Activated CD4-positive, alpha-beta T cell treated with anti-CD3 and anti-CD28 coated beads, Interleukin-2, Interleukin-6, amounts not matched to agents 100 ng/mL and 50 ng/mL, durations not matched to agents 16 hours and 8 hours (primary cell): ENCODE measurements at regions not wholly inside any gene's neighbourhood (a gene's known extent, or its start where the extent isn't known, plus 50 kb on each side); places are given as distances from the start of the nearest gene placed in this dataset.
"Not testable (repeated sequence)": the region's sequence is repeated elsewhere in the genome, so short reads cannot be mapped to it uniquely, and the experiment has no call there.

ENCODE experiments used
- DNase-seq: peaks from one replicate; pipeline ENCODE4 v3.0.0-alpha.2; 2020

DNA sequence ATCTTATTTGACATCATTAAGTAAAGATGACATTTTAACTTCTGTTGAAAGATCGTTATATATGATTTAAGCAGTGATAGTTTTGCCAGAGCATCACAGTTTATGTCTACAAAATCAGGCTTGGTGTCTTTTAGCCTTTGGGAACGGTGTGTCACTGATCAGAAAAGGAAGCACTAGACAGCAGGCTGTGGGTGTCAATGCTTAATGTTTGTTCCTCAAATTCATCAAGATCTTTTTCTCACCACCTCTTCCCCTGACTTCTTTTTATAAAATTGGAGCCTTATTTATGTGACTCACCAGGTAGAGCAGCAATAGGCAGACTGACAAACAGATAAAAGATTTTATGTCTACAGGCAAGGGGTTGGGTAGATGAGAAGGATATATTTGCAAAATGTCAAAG, 1558.5 kb downstream of the EFNB2 start:
- no peak for DNase-seq

DNA sequence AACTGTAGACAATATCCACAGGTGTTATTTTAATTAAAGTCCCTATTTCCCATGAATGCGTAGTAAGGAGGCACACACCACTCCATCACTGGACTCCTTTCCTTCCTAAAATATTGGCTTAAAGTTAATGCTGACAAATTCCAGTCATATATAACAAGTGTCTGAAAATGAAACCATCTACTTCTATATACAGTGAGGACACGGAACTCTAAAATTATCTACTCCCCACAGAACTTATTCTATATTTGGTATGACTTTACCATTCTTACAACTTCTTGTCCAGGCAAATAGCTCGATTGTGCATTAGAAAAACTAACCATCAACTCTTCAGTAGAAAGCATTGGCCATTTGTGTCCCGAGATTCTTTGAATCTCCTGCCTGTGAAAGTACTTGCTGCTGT, 1560.2 kb downstream of the EFNB2 start:
- no peak for DNase-seq

DNA sequence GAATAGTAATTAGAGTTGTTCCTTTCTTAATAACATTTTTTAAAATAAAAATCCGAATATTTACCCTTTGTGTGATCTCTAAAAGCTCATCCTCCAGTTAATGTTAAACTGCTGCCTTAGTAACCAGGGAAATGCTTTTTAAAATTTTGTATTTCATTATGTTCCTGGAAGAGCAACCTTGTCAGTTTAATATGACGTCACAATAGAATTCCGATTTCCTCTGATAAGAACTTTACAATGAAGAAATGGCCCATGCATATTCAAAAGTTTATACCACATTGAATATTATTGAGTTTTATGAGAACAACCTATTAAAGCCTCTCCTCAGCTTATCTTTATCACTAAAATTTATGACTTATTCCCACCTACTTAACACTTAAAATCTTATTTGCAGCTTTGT, 1566.6 kb downstream of the EFNB2 start:
- DNase-seq = no peak

DNA sequence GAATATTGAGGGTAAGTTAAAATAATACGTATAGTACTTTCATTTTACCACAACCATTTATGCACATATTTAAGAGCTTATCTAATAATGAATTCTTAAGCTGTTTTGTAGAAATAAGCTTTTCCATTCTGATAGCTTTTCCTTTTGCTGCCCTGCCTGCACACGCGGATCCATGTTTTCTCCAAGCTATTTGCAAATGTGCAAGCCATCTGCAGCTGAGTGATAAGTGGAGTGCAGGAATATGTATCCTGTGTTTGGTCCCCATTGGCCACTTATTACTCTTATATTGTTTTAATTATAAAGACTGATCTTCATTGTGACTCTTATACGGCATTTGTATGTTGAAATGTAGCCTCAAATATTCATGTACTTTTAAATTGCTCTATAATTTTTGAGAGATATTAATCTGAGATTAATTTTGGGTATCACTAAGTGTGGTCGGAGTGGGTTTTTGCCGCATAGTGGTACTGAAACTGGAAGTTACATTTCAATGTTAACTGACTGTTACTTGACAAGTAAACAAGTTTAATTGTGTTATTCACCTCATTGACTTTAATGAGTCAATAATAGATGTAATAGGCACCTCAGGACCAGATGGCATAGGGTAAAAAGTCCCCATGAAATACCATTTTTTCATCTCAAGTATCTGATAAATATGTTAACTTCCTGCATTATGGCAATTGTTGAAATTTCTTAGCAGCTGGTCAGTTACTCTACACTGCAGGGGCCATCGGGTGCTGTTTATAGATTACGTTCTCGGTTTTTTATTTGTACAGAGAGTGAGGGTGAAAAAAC, 1567.4 kb downstream of the EFNB2 start:
- no peak for DNase-seq

DNA sequence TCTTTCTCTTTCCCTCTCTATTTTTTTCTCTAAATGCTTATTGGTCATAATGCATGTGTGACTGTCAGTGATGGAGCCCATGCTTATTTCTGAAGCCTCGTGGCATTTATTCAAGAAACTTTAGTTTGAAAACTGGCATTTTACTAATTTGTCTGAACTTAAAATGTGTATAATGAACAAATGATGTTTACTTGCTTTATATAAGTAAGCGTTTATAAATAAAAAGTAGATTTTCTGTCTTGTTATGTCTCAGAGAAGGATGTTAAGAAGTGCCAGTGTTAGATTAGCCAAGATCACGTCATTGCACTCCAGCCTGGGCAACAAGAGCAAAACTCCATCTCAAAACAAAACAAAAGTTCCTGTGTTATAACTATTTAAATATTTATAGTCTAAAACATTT, 1568.1 kb downstream of the EFNB2 start:
- DNase-seq = no peak

DNA sequence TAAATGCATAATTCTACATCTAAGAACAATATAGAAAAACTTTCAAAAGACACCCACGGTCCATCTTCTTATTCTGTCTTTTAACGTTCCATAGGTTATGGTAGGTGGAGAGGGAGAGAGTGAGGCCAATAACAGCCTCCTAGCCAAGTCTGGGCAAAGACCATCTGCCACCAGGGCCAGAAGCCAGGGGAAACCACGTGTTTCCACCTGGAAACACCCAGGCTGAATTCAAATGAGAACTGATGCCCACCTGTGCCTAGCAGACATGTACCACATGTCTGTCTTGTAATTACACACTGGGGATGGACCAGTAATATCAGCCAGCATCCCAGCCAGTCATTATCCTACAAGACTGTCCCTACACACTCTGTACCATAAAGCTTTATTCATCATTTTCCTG, 1573.1 kb downstream of the EFNB2 start:
- no peak for DNase-seq

DNA sequence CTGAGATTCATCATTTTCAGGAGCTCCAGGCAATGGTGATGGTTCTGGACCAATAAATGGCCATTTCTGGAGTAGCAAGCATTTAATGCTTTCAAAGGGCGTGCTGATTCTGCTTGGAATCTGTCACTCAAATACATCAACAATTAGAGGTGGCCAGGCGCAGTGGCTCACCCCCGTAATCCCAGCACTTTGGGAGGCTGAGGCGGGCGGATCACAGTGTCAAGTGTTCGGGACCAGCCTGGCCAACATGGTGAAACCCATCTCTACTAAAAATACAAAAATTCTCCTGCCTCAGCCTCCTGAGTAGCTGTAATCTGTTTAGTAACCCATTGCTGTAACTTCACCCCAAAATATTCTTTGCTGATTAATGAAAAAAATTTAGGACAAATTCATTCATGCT, 1574.2 kb downstream of the EFNB2 start:
- DNase-seq = no peak

DNA sequence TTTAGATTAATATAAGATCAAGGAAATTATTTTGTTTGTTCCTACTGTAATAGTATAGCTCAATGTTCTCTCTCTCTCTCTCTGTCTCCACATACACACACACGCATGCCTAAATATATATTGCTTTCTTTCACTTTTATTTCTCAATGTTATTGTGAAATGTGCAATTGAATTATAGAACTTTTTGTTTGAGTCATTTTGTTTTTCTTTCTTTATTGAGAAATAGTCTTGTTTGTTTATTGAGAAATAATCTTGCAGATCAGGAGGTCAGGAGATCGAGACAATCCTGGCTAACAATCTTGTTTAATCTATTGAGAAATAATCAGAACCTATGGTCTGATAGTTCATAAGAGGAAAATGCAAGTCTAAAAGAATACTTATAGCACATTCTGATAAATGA, 1581.3 kb downstream of the EFNB2 start:
- DNase-seq = no peak

DNA sequence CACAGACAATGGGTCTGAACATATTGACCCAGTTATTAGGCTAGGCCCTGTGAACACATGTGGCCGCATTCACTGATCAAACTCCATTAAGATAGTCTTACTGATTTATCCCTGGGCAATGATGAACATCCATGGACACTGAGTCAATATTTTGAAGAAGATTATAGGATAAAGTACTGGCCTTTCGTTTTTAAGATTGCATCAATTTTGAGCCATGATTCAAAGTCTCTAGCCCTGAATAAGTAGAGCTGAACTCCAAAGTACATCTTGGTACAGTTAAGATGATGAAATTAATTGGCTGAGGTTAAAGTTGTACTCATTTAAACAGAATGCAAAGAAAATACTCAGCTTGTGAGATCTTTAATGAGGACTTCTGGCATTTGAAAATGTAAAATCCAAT, 1581.9 kb downstream of the EFNB2 start:
- no peak for DNase-seq

DNA sequence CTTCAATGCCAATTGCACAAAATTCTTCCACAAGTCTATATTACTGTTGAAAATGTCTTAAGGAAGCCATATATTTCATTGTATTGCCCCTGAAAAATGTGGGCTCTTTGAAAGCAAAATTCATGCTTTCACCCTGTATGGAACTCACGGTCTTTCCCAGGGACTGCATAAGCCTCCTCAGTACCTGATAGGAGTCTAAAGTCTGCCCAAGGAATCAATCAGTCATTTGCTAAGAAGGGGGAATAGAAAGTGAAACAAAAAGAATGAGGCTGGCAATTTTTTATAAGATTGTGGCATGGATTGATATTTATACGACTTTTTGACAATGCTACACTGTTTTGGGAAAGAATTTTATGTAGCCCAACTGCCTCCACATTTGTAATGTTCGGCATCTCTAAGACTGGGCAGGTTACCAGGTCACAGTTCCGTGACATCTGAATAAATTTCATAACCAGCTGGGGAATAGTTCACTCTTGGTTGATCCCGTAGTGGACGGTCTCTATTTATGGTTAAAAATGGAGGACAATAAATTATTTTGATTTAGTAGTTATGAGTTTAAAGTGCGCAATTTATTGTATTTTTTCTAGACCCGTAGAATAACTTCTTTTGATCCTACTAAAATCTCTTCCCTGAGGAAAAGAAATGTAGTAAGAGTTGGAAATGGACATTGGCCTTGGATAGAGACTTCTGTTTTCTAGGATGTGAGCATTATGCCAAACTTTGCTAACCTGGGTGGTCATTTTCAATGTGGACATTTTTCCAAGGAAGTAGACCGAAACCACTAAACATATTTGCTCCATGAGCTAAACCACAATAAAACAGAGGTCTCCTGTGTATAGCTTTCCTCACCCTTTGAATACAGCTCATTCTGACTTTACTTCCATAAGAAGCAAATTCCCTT, 1585.4 kb downstream of the EFNB2 start:
- DNase-seq = no peak

DNA sequence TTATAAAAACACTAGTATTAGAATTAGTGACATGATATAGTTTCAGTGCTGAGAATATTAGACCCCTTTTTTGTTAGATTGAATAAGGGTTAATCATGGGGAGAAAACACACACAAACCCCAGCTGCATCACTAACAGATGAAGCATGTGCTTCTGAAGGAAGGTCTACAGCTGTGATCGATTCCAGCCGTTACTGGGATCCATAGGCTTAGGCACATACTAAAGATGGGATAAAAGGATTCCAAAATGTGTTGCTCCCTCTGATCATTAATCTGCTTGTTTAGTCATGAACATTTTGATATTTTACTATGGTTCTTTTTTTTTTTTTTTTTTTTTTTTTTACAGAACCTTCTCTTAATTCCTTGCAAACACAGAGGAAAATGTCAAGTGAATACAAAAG, 1591.3 kb downstream of the EFNB2 start:
- DNase-seq = no peak

DNA sequence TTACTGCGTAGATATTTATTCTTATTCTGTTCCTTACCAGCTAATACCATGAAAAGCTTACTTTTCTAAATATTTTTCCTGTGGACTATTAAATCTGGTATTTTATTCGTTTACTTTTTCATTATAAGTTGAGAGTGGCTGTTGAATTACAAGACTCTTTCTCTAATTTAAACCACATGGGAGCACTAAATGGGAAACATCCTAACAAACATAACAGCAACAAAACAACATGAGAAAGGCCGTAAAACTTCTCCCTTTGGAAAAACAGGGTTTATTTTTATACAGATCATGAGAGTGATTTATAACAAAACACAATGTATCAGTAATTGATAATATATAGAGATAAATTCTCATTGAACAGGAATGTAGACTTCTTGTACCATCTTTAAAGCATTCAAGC, 1592.1 kb downstream of the EFNB2 start:
- DNase-seq = no peak

DNA sequence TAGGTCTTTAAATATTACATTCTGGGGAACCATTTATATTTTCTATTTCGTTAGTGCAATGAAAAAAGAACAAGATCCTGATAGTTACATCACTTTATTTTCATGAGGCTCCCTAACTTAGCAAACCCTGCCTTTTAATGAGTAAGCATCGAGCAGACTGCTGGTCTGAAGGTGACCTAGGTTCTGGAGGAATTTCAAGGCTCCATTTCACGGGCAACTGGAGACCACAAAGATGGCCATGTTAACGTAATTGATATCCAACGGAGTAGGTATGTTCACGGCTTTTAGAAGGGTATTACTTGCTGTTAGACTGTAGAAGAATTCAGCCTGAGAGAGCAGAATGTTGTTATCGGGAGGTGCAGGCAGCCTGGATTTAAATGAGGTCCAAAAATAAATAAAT, 1597.6 kb downstream of the EFNB2 start:
- DNase-seq = no peak

DNA sequence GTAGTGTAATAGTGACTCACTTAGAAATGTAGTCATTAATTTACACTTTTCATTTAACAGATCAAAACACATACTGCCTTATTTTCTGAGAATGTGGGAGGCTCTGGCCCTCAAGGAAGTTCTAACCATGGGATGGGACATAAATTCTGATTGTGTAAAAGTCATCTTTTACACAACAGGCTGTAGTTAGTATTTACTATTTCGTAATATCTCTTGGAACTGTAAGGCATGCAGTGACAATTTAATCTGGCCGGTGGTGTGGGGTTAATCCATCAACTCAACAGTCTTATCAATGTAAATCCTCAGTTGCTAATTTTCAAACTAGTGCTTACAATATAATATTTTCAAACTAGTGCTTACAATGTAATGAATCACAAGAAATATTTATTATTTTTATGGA, 1599.2 kb downstream of the EFNB2 start:
- no peak for DNase-seq

DNA sequence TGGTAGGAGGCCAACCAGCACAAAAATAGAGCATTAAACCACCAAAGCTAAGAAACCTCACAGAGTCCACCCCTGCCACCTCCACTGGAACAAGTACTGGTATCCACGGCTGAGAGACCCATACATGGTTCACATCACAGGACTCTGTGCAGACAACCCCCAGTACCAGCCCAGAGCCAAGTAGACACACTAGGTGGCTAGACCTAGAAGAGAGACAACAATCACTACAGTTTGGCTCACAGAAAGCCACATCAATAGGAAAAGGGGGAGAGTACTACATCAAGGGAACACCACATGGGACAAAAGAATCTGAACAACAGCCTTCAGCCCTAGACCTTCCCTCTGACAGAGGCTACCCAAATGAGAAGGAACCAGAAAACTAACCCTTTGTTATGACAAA, 1614.9 kb downstream of the EFNB2 start:
- not testable (repeated sequence) for DNase-seq

DNA sequence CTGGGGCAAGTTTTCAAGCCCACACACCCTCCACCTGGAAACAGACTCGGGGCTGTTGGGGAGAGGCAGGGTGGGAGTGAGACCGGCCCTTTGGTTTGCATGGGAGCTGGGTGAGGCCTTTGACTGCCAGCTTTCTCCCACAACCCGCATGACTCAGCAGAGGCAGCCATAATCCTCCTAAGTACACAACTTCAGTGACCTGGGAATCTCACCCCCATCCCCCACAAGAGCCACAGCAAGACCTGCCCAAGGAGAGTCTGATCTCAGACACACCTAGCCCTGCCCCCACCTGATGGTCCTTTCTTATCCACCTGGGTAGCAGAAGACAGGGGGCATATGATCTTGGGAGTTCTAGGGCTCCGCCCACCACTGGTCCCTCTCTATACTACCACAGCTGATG, 1615.4 kb downstream of the EFNB2 start:
- DNase-seq = no peak

DNA sequence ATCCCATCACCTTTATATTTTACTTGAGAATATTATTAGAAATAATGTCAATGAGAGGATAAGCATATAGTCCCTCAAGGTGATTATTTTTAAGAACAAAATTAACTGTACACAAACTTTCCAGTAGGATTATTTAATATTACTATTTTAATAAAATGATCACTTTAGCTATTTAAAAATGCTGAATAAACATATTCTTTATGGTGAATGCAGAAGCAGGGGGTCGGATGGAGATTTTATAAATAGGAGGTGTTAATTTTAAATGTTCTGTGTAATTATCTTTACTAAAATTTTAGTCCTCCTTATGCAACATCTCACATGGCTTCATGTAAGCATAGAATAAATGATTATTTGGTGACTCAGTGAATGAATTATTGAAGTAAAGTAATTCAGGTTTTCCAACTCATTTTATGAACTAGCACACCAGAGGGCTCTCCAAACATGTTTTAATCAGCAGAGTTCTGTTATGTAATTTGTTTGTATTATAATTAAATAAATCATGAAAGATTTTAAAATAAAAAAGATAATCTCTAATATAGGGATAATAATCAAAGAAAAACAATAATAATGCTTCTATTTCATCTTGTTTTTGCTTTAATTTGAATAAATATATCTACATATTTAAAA, 1635.2 kb downstream of the EFNB2 start:
- DNase-seq = no peak

DNA sequence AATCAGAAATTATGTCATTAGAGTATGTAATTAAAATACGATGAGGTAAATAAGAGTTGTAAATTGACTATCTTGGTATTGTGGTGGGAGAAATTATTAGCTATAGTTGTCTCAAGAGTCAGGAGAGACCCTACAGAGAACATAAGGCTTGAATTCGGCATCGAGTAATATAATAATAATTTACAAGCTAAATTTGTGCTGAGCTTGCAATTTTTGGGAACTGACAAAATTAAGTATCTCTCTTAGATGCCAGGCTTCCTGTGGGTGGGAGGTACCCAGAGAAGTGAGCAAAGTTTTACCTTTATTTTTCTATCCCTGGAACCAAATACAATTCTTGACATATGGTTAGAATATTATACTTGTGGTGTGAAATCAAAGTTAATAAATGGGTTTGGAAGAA, 1637.0 kb downstream of the EFNB2 start:
- no peak for DNase-seq

DNA sequence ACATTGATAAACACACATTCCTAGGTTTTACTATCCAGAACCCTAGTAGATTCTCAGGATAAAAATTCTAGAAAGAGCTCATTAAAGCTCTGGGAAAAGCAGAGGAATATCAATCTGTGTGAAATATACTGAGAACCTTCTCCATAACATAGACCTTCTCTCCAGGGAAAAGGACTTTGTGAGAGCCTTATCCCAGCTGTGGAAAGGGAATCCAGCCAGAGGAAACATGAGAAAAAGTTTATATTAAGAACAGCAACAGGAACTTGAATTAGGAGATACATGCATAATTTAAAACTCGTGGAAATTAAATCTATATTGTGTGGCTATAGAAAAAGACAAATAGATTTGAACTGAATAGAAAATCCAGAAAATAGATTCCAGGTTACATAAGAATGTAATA, 1639.9 kb downstream of the EFNB2 start:
- no peak for DNase-seq

DNA sequence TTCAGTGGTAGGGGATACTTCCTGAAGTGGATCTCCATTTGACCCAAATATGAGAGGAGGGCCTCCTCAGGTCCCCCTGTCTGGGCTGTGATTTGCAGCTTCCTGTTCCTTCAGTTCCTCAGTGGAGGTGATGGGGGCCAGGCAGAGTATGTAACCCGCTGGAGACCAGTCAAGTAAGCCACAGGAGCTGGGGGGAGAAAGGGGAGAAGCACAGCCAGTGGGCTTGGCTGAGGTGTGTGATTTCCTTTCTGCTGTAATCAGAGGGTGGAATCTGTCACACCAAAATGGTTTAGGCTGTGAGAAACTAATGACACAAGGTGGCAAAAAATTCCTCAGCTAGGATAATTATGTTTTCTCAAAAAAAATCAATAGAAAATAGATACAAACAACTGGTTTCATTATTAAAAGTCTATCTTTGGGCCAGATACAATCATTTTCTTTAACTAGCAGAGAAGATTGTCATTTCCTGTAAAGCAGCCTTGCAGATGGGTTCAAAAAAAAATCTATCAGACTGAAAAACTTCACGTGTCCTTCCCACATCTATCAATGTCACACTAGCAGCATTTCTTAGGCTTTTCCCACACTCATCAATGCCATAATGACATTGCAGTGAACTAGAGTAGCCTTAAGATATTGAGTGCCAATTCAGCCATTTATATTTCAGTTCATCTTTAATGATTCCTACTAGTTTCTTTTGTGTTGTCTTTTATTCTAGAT, 1660.3 kb downstream of the EFNB2 start:
- no peak for DNase-seq

DNA sequence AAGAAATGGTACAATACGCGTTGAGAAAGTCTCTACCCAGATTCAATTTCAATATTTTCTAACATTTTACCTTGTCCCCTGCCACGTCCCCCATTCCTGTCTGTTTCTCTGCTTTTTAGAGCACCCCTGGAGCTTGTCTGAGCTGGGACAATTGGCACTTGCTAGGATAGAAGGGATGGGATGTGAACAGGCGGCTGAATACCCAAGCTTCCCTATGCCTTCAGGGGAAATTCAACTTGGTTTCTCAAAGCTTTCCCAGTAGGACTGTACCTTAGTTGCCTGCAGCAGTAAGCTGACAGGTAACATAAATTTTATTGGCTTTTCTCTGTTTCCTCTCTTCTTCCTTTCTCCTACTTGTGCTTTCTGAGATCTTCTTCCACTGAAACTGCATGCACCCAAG, 1663.3 kb downstream of the EFNB2 start:
- no peak for DNase-seq

DNA sequence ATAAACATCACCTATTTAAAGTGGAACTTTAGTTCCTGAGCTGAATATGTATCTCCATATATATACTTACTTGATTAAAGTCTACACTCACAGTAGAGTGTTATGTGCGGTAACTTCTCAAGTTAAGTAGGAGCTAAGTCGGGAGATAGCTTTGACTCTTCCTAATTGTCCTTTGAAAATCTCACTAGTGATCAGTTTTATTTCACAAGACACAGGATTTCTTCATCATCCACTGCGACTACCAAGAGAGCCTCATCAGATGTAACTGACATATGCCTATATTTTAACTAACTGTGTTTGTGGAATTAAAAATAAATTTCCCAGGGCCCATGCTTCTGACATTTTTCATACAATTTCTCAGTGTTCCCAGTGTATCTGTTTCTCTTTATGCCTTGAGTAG, 1664.0 kb downstream of the EFNB2 start:
- no peak for DNase-seq

DNA sequence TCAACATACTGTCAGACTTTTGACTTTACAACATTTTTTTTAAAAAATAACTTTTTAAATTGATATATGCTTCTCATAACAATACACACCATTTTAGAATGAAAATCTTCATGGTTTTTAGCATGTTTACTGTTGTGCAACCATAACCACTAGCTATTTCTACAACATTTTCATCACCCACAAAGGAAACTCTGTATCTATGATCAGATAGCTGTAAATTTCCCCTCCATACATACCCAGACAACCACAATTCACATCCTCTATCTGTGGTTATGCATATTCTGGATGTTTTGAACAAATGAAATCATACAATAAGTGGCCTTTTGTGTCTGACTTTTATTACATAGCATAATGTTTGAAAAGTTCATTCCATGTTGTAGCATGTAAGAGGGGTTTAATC, 1666.0 kb downstream of the EFNB2 start:
- DNase-seq = peak; percentile 22
